ENCODE measurements at regions not wholly inside any gene's neighbourhood (a gene's known extent, or its start where the extent isn't known, plus 50 kb on each side); places are given as distances from the start of the nearest gene placed in this dataset.
A peak's percentile ranks its signal among the peaks of the same experiment; 100 is the strongest.
"Not testable (repeated sequence)": the region's sequence is repeated elsewhere in the genome, so short reads cannot be mapped to it uniquely, and the experiment has no call there.

DNA sequence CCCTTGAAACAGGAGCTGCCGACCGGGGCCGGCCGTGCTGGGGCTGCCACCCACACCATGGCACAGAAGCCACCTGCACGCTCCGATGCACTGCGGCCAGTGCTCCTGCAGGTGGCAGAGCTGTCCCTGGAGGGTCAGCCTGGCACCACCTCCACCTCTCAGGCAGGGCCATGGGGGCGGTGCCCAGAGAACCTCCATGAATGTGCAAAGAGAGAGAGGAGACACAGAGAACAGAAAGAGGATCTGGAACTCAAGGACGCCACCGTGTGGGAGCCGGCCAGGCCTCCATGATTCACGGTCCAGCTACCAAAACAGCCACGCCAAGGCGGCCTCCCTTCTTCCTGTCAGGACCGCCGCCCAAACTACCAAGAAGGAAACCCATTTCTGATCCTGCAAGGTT is 5397.7 kb upstream of the TPTE start:
- TF ChIP-seq POLR2A (IDR thresholded peaks at IDR 0.05) = not testable (repeated sequence)
- TF ChIP-seq, protein P1, sequence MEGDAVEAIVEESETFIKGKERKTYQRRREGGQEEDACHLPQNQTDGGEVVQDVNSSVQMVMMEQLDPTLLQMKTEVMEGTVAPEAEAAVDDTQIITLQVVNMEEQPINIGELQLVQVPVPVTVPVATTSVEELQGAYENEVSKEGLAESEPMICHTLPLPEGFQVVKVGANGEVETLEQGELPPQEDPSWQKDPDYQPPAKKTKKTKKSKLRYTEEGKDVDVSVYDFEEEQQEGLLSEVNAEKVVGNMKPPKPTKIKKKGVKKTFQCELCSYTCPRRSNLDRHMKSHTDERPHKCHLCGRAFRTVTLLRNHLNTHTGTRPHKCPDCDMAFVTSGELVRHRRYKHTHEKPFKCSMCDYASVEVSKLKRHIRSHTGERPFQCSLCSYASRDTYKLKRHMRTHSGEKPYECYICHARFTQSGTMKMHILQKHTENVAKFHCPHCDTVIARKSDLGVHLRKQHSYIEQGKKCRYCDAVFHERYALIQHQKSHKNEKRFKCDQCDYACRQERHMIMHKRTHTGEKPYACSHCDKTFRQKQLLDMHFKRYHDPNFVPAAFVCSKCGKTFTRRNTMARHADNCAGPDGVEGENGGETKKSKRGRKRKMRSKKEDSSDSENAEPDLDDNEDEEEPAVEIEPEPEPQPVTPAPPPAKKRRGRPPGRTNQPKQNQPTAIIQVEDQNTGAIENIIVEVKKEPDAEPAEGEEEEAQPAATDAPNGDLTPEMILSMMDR (IDR thresholded peaks at IDR 0.05) = peak in 1 of 3 experiments; percentile 27
